ENCODE measurements at regions not wholly inside any gene's neighbourhood (a gene's known extent, or its start where the extent isn't known, plus 50 kb on each side); places are given as distances from the start of the nearest gene placed in this dataset.
"Not testable (repeated sequence)": the region's sequence is repeated elsewhere in the genome, so short reads cannot be mapped to it uniquely, and the experiment has no call there.

GRCh38 chr1:233744779-233745513 lies 131.0 kb downstream of the KCNK1 start:
- no peak for DNase-seq (ENCODE audit: low read depth)
- no peak overlapping the region for H3K4me3 ChIP-seq (ENCODE audit: low read depth, low read length)
- TF ChIP-seq CTCF (IDR thresholded peaks at IDR 0.05; ENCODE audit: insufficient read depth, low read length) = no peak

- H3K4me3 ChIP-seq (ENCODE audit: low read depth, low read length) = no peak overlapping the region
- TF ChIP-seq CTCF (IDR thresholded peaks at IDR 0.05; ENCODE audit: insufficient read depth, low read length) = no peak
Observed at GRCh38 chr1:233750139-233750538, 136.2 kb downstream of the KCNK1 start.

GRCh38 chr1:233759665-233760064 lies 144.8 kb upstream of the SLC35F3 start:
- DNase-seq (ENCODE audit: low read depth) = no peak
- H3K4me3 ChIP-seq (ENCODE audit: low read depth, low read length) = no peak overlapping the region
- TF ChIP-seq CTCF (IDR thresholded peaks at IDR 0.05; ENCODE audit: insufficient read depth, low read length) = no peak

More at GRCh38 chr1:233750139-233750538, 136.2 kb downstream of the KCNK1 start:
- no peak for DNase-seq (ENCODE audit: low read depth)

- not testable (repeated sequence) for H3K4me3 ChIP-seq (ENCODE audit: low read depth, low read length); DNase-seq (ENCODE audit: low read depth)
Observed at GRCh38 chr1:233764304-233764703, 140.2 kb upstream of the SLC35F3 start.

GRCh38 chr1:233777566-233777965 lies 126.9 kb upstream of the SLC35F3 start:
- TF ChIP-seq CTCF (IDR thresholded peaks at IDR 0.05; ENCODE audit: insufficient read depth, low read length) = no peak
- no peak for DNase-seq (ENCODE audit: low read depth)
- H3K4me3 ChIP-seq (ENCODE audit: low read depth, low read length) = no peak overlapping the region

- DNase-seq (ENCODE audit: low read depth) = no peak
- no peak overlapping the region for H3K4me3 ChIP-seq (ENCODE audit: low read depth, low read length)
- TF ChIP-seq CTCF (IDR thresholded peaks at IDR 0.05; ENCODE audit: insufficient read depth, low read length) = no peak
Observed at GRCh38 chr1:233780049-233780448, 124.4 kb upstream of the SLC35F3 start.

- DNase-seq (ENCODE audit: low read depth) = no peak
Observed at GRCh38 chr1:233782937-233783586, 121.4 kb upstream of the SLC35F3 start.

More at GRCh38 chr1:233782937-233783586, 121.4 kb upstream of the SLC35F3 start:
- no peak for TF ChIP-seq CTCF (IDR thresholded peaks at IDR 0.05; ENCODE audit: insufficient read depth, low read length)
- H3K4me3 ChIP-seq (ENCODE audit: low read depth, low read length) = no peak overlapping the region
